HG03045 (cell line): ENCODE measurements at regions not wholly inside any gene's neighbourhood (a gene's known extent, or its start where the extent isn't known, plus 50 kb on each side); places are given as distances from the start of the nearest gene placed in this dataset.

ENCODE experiments used
- ATAC-seq: cut with Tn5 transposase; IDR thresholded peaks from one replicate; pipeline ENCODE4 v1.9.1; 2021; ENCODE audit warnings: mild to moderate bottlenecking, moderate library complexity; ENCODE audit not compliant: unreplicated experiment

- no peak for ATAC-seq
Observed at GRCh38 chr9:17967731-17968130, 388.9 kb downstream of the SH3GL2 start.

DNA sequence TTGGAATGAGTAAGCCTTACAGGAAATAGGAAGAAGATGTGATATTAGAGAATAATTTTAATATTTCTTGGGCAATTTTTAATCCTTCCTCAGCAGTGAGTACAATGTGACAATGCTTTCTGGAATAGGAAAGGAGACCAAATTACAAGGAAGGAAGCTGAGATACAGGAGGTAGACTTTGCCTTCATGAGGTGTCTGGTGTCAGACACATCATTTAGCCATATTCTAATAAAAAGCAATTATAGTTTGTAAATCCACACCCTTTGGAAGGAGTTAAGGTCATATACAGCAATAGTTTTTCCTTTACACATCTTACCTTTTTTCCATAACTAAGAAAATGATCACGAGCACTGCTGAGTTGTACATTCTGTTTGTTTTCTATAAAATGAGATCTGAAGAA, 390.4 kb downstream of the SH3GL2 start:
- ATAC-seq, result no peak

DNA sequence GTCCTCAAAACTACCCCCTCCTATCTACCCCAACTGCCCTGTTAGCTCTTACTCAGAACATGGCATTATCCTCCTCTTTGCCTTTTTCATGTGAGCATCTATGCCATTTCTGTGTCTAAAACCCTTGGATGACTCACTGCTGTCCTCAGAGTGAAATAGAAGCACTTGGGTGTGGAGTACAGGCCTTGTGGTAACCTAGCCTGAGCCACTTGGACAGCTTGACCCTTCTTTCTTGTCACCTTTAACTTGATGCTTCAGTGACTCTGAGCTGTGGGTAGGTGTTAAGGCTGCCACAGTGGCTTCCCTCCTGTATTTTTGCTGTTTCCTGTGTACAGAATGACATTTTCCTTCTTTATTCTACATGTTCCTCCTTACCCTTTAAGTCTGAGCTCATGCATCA, 391.4 kb downstream of the SH3GL2 start:
- ATAC-seq, result no peak

GRCh38 chr9:17978773-17979172, 399.9 kb downstream of the SH3GL2 start:
- no peak for ATAC-seq

GRCh38 chr9:17986595-17986994, 407.7 kb downstream of the SH3GL2 start:
- no peak for ATAC-seq

DNA sequence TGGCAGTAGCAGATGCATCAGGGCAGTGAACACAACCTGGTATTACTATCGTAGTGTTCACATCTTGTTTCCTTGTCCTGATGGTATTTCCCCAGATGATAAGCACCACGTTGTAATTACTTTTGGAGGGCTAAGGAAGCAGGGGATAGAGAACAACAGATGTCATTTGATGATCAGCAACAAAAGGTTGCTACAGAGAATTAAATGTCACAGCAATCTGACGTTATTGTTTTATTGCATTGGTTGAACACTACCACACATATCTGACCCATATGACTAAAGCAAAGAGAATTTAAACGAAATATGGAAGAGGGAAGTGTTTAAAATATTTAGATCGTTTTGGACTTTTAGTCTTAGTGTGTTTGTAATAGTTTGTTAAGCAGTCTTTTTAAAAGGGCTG, 408.3 kb downstream of the SH3GL2 start:
- no peak for ATAC-seq

GRCh38 chr9:17988489-17988888, 409.6 kb downstream of the SH3GL2 start:
- ATAC-seq, result no peak

- ATAC-seq, result no peak
Observed at GRCh38 chr9:17990602-17991001, 411.7 kb downstream of the SH3GL2 start.

- no peak for ATAC-seq
Observed at GRCh38 chr9:17993024-17993423, 414.2 kb downstream of the SH3GL2 start.

- no peak for ATAC-seq
Observed at GRCh38 chr9:17994695-17995425, 416.0 kb downstream of the SH3GL2 start.

GRCh38 chr9:17996728-17997127, 417.9 kb downstream of the SH3GL2 start:
- ATAC-seq, result no peak

- no peak for ATAC-seq
Observed at GRCh38 chr9:18002718-18003438, 424.0 kb downstream of the SH3GL2 start.

DNA sequence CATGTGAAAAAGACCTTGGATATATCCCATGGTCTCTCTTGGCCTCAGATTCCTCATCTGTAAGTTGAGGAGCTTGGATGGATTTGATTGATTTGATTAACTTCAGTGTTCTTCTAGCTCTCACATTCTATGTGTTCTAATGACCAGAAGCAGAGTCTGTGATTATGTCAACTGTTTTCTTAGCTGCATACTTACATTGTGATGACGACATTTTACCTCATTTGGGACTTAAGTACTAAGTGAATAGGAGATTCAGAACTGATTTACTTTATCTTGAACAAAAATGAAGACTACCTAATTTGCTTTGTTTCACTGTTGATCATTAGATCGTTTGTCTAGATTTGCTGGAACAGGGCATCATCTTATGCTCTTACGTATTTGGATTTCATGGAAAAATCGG, 427.7 kb downstream of the SH3GL2 start:
- no peak for ATAC-seq

GRCh38 chr9:18007621-18008020, 428.8 kb downstream of the SH3GL2 start:
- no peak for ATAC-seq

DNA sequence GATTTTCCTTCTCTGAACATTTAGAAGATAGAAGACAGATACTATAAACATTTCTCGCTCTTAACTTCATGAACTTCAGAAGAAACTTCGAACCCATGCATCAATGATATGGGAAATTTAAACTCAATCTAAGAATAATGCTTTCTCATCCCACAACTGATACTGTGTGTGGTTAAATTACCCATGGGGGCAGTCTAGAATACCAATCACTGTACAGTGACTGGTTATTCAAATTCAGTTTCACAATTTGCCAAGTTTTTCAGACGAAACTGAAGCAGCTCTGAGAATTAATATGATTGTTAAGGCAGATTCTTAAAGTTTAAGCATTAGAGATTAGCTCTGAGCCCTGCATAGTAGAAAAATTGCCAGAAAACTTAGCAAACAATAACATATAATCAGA, 431.0 kb downstream of the SH3GL2 start:
- no peak for ATAC-seq

- ATAC-seq, result no peak
Observed at GRCh38 chr9:18010492-18010891, 431.6 kb downstream of the SH3GL2 start.

DNA sequence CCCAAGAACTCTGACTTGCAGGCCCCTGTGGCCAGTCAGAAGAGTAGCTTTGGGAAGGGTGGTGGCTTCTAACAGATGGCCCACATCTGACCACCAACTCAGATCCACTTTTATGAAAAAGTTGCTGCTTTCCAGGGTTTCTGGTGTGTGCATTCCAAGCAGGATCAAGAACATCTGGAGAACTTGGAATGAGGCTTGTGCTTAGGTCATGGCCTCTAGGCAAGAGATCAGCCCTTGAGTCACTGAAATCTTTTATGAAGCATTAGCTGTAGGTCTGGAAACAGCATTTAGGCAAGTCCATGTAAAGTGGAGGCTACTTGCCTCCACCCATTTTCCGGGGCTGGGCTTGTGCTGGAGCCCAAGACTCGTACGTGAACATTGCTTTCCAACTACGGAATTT, 433.3 kb downstream of the SH3GL2 start:
- ATAC-seq, result no peak

GRCh38 chr9:18014556-18014955, 435.7 kb downstream of the SH3GL2 start:
- ATAC-seq, result no peak

DNA sequence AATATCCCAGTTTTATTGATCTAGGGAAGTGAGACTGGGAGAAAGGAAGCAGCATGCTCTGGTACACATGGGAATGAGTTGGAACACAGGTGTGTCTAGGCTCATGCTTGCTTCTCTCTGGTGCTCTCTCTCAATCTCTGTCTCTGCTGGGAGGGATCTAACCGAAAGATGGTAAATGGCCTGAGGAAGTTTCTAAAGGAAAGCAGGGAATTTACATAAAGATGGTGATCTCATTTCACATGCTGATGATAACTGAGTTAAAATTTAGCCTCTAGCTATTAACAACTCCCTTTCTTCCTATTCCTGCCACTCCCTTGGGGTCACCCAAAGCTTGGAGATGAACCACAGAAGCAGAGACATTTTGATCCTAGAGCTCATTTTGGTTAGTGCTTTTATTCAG, 436.2 kb downstream of the SH3GL2 start:
- ATAC-seq, result no peak

DNA sequence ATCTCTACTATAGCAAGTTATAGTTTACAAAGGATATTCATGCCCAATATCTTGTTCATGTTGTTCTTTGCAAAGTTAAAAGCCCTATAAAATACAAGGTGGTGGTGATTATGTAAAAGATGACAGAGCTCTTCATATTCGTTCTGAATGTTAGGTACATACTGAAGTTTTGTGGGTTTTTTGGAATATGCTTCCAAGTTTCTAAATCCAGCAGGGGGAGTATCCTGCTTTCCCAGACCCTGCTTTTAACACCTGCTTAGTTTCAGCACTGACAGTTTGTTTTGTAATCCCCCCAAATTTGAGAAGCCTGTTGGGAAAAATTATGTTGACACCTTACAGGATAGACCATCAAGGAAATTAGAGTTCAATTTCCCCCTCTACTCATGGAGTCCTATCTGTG, 438.3 kb downstream of the SH3GL2 start:
- ATAC-seq, result no peak

DNA sequence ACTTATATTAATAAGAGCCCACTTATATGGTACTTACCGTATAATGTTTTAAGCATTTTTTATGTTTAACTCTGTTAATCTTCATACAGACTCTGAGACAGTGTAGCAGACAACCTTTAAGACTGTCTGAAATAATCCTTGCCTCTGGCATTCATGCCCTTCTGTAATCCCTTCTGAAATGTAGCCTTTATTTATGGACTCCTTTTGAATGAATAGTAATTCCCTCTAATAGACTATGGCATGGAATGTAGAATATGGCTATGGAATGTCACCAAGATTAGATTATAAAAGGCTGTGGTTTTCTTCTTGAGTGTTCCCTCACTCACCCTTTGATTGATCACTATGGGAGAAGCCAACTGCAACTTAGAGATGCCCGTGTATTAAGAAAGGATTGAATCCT, 439.4 kb downstream of the SH3GL2 start:
- no peak for ATAC-seq

GRCh38 chr9:18018661-18019060, 439.8 kb downstream of the SH3GL2 start:
- no peak for ATAC-seq
